T47D (cell line): ENCODE measurements at regions not wholly inside any gene's neighbourhood (a gene's known extent, or its start where the extent isn't known, plus 50 kb on each side); places are given as distances from the start of the nearest gene placed in this dataset.

Source experiments
- DNase-seq, 2 experiments: peaks; one replicate each; pipeline versions ENCODE4 v3.0.0 to v3.0.0-alpha.2; 2011 to 2012; ENCODE audit warnings: low read depth in 1 of 2, low spot score in 1 of 2
- JUND ChIP-seq: IDR thresholded peaks from 2 replicates; pipeline ENCODE4 v1.6.1; 2012; ENCODE audit warnings: low read depth
- in situ Hi-C: cut with HindIII; loops from 2 replicates; pipeline ENCODE4 v1.10.0; 2016; ENCODE audit warnings: low sequenced_read_pairs, low pct_unique_long_range_greater_than_20kb

GRCh38 chr2:236962816-236963215 lies 122.9 kb upstream of the COPS8 start:
- DNase-seq = no peak
- in situ Hi-C loops = no loop called here
- no peak for TF ChIP-seq JUND

GRCh38 chr2:236963631-236964182 lies 122.0 kb upstream of the COPS8 start:
- no peak for TF ChIP-seq JUND
- in situ Hi-C loops = no loop called here
- DNase-seq = no peak

GRCh38 chr2:236964291-236964690 lies 121.4 kb upstream of the COPS8 start:
- in situ Hi-C loops = no loop called here
- DNase-seq = no peak
- TF ChIP-seq JUND = no peak

- no peak for TF ChIP-seq JUND
- in situ Hi-C loops = no loop called here
- DNase-seq = peak in 1 of 2 experiments; percentile 6
Measured at GRCh38 chr2:236965021-236965840, 120.5 kb upstream of the COPS8 start.

GRCh38 chr2:236965841-236966096 lies 119.9 kb upstream of the COPS8 start:
- TF ChIP-seq JUND = no peak
- in situ Hi-C loops = no loop called here
- DNase-seq = no peak

- TF ChIP-seq JUND = no peak
- in situ Hi-C loops = no loop called here
- no peak for DNase-seq
Measured at GRCh38 chr2:236967499-236967783, 118.2 kb upstream of the COPS8 start.

- in situ Hi-C loops = no loop called here
- no peak for DNase-seq
- no peak for TF ChIP-seq JUND
Measured at GRCh38 chr2:236968101-236968879, 117.4 kb upstream of the COPS8 start.

GRCh38 chr2:236968880-236969534 lies 116.7 kb upstream of the COPS8 start:
- no peak for TF ChIP-seq JUND
- DNase-seq = no peak
- in situ Hi-C loops = no loop called here

- in situ Hi-C loops = no loop called here
Measured at GRCh38 chr2:236969767-236970655, 115.7 kb upstream of the COPS8 start.

GRCh38 chr2:236970656-236971010 lies 115.1 kb upstream of the COPS8 start:
- in situ Hi-C loops = no loop called here
- TF ChIP-seq JUND = no peak
- no peak for DNase-seq

More at GRCh38 chr2:236969767-236970655, 115.7 kb upstream of the COPS8 start:
- DNase-seq = no peak
- TF ChIP-seq JUND = no peak

GRCh38 chr2:236971131-236971821 lies 114.4 kb upstream of the COPS8 start:
- no peak for TF ChIP-seq JUND
- in situ Hi-C loops = no loop called here
- no peak for DNase-seq
